GM20000 (cell line): ENCODE measurements at regions not wholly inside any gene's neighbourhood (a gene's known extent, or its start where the extent isn't known, plus 50 kb on each side); places are given as distances from the start of the nearest gene placed in this dataset.

Experiments
- DNase-seq: peaks from one replicate; pipeline ENCODE4 v3.0.0; 2012; ENCODE audit warnings: low spot score
- CTCF ChIP-seq: IDR thresholded peaks from 2 replicates; pipeline ENCODE4 v1.5.1; 2012; ENCODE audit warnings: mild to moderate bottlenecking, control low read depth; ENCODE audit errors: extremely low read depth, missing control alignments

- TF ChIP-seq CTCF = no peak
- DNase-seq = no peak
Measured at GRCh38 chr1:221563476-221563921, 178.4 kb downstream of the DUSP10 start.

- DNase-seq = no peak
- TF ChIP-seq CTCF = no peak
Measured at GRCh38 chr1:221564891-221565290, 177.0 kb downstream of the DUSP10 start.

- no peak for DNase-seq
- no peak for TF ChIP-seq CTCF
Measured at GRCh38 chr1:221565711-221566110, 176.2 kb downstream of the DUSP10 start.

- DNase-seq = no peak
- no peak for TF ChIP-seq CTCF
Measured at GRCh38 chr1:221567859-221568507, 173.9 kb downstream of the DUSP10 start.

- DNase-seq = no peak
- no peak for TF ChIP-seq CTCF
Measured at GRCh38 chr1:221573756-221574155, 168.1 kb downstream of the DUSP10 start.

GRCh38 chr1:221574529-221574928 is 167.4 kb downstream of the DUSP10 start:
- DNase-seq = no peak
- no peak for TF ChIP-seq CTCF

- no peak for DNase-seq
- no peak for TF ChIP-seq CTCF
Measured at GRCh38 chr1:221575605-221576004, 166.3 kb downstream of the DUSP10 start.
